D721Med (cell line): ENCODE measurements at regions not wholly inside any gene's neighbourhood (a gene's known extent, or its start where the extent isn't known, plus 50 kb on each side); places are given as distances from the start of the nearest gene placed in this dataset.

Source experiments
- DNase-seq: peaks from one replicate; pipeline ENCODE4 v3.0.0; 2011; ENCODE audit warnings: low spot score; ENCODE audit not compliant: insufficient read length
- FAIRE-seq: peaks from 2 replicates; lab custom pipeline; 2011; peaks lifted over from hg19 to GRCh38; lab: Jason Lieb, UNC
- TF ChIP-seq, protein P1 (sequence below): IDR thresholded peaks from 2 replicates; pipeline ENCODE4 v1.5.1; 2012; ENCODE audit warnings: mild to moderate bottlenecking, control low read depth; ENCODE audit not compliant: insufficient read depth; ENCODE audit errors: missing control alignments

GRCh38 chr2:236505041-236505440 is 64.6 kb upstream of the ACKR3 start:
- FAIRE-seq: no peak
- TF ChIP-seq, protein P1, sequence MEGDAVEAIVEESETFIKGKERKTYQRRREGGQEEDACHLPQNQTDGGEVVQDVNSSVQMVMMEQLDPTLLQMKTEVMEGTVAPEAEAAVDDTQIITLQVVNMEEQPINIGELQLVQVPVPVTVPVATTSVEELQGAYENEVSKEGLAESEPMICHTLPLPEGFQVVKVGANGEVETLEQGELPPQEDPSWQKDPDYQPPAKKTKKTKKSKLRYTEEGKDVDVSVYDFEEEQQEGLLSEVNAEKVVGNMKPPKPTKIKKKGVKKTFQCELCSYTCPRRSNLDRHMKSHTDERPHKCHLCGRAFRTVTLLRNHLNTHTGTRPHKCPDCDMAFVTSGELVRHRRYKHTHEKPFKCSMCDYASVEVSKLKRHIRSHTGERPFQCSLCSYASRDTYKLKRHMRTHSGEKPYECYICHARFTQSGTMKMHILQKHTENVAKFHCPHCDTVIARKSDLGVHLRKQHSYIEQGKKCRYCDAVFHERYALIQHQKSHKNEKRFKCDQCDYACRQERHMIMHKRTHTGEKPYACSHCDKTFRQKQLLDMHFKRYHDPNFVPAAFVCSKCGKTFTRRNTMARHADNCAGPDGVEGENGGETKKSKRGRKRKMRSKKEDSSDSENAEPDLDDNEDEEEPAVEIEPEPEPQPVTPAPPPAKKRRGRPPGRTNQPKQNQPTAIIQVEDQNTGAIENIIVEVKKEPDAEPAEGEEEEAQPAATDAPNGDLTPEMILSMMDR: no peak
- no peak for DNase-seq

GRCh38 chr2:236505648-236506047 is 64.0 kb upstream of the ACKR3 start:
- FAIRE-seq (no peak), DNase-seq (no peak)
- TF ChIP-seq, protein P1: no peak

GRCh38 chr2:236507393-236508085 is 62.1 kb upstream of the ACKR3 start:
- FAIRE-seq (no peak), DNase-seq (no peak)
- TF ChIP-seq, protein P1: no peak

DNA sequence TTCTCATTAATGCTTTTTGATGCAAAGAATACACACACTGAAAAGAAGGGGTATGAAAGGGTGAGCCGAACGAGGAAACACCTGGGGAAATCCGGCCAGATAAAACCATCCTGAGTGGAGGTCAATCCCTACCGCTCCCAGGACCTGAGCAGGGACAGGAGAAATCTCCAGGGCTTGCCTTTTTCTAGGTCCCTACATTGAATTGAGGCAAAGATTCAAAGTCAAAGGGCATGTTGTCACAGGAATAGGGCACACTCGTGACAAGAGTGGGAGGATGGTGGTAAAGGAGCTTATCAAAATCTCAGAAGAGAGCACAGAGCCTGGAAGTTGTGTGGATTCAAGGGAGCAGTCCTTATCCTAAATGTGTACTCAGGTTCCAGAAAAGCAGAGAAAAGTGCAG is 61.2 kb upstream of the ACKR3 start:
- DNase-seq (no peak), FAIRE-seq (no peak)
- TF ChIP-seq, protein P1: no peak

DNA sequence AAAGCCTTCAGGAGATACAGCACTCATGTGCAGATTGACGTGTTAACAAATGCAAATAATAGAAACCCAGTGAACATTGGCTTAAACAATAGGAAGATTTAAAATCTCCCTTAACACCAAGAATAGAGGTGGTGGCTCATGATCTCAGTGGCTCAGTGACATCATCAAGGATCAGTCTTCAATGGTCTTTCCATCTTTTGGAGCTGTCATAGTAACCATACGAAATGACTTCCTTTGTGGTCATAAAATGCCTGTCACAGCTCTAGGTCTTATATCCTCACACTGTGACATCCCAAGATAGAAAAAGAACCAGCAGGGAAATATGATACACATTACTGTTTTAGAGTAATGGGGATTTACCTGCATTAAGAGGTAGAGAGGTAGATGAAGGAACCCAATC is 59.6 kb upstream of the ACKR3 start:
- FAIRE-seq: no peak

GRCh38 chr2:236511266-236511665 is 58.4 kb upstream of the ACKR3 start:
- DNase-seq (no peak), FAIRE-seq (no peak)
- TF ChIP-seq, protein P1: no peak

More for the DNA sequence above, 59.6 kb upstream of the ACKR3 start:
- TF ChIP-seq, protein P1: no peak
- DNase-seq: no peak

DNA sequence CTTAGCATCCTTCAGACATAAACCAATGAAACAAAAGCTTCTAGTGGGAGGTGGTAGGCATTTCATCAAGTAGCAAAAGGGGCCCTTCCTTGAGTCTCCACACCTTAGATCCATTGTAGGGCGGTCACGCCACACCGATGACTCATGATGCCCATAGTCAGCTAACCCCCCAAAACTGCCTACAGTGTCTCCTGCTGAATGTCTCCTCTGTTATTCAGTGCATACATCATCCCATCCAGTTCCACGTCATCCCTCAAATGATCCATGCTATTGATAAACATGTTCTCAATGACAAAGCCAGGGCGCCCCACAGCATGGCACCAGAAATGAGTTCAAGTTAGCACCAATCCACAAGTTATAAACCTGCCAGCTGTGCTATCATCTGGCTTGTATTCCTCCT is 57.4 kb upstream of the ACKR3 start:
- FAIRE-seq (no peak), DNase-seq (no peak)
- TF ChIP-seq, protein P1: no peak
